ENCODE measurements at regions not wholly inside any gene's neighbourhood (a gene's known extent, or its start where the extent isn't known, plus 50 kb on each side); places are given as distances from the start of the nearest gene placed in this dataset.

- H3K4me3 ChIP-seq = no peak overlapping the region
- H3K9me3 ChIP-seq = no peaks in the 10 kb centered on the region
- peak overlapping the region; percentile 1 to 74 (median 44) for H3K27ac ChIP-seq
- H3K4me1 ChIP-seq = peaks cover 3 to 37% (median 30%) of the 10 kb centered on the region in 4 donors
- no peak for DNase-seq
- H3K36me3 ChIP-seq = no peaks in the 10 kb centered on the region
- H3K27me3 ChIP-seq = no peaks in the 10 kb centered on the region
- TF ChIP-seq POLR2A (IDR thresholded peaks at IDR 0.05) (no peak), CTCF (IDR thresholded peaks at IDR 0.05) (no peak)
Observed at GRCh38 chr15:70322051-70322668, 224.4 kb upstream of the TLE3 start.

GRCh38 chr15:70321172-70321819 lies 223.6 kb upstream of the TLE3 start:
- TF ChIP-seq CTCF (IDR thresholded peaks at IDR 0.05) = no peak
- no peak for TF ChIP-seq POLR2A (IDR thresholded peaks at IDR 0.05)
- H3K4me3 ChIP-seq = no peak overlapping the region
- H3K36me3 ChIP-seq = no peaks in the 10 kb centered on the region
- H3K27ac ChIP-seq = peak overlapping the region; percentile 1 to 74 (median 29)
- no peaks in the 10 kb centered on the region for H3K27me3 ChIP-seq
- DNase-seq = no peak
- H3K4me1 ChIP-seq = peaks cover 3 to 37% (median 30%) of the 10 kb centered on the region in 4 donors
- H3K9me3 ChIP-seq = no peaks in the 10 kb centered on the region

GRCh38 chr15:70320482-70320881 lies 222.8 kb upstream of the TLE3 start:
- Histone ChIP-seq H3K36me3 (no peaks in the 10 kb centered on the region), H3K4me1 (peaks cover 3 to 37% (median 30%) of the 10 kb centered on the region in 4 donors), H3K9me3 (no peaks in the 10 kb centered on the region), H3K27me3 (no peaks in the 10 kb centered on the region), H3K4me3 (no peak overlapping the region), H3K27ac (peak overlapping the region in 3 of 4 donors; percentile 14 to 74 (median 44))
- no peak for DNase-seq
- TF ChIP-seq CTCF (IDR thresholded peaks at IDR 0.05) (no peak), POLR2A (IDR thresholded peaks at IDR 0.05) (no peak)

GRCh38 chr15:70320077-70320476 lies 222.4 kb upstream of the TLE3 start:
- no peaks in the 10 kb centered on the region for H3K9me3 ChIP-seq
- H3K27ac ChIP-seq = peak overlapping the region in 2 of 4 donors; percentile 44 to 74
- H3K4me1 ChIP-seq = peaks cover 3 to 37% (median 30%) of the 10 kb centered on the region in 4 donors
- H3K27me3 ChIP-seq = no peaks in the 10 kb centered on the region
- H3K4me3 ChIP-seq = no peak overlapping the region
- TF ChIP-seq CTCF (IDR thresholded peaks at IDR 0.05) (no peak), POLR2A (IDR thresholded peaks at IDR 0.05) (no peak)
- no peak for DNase-seq
- H3K36me3 ChIP-seq = no peaks in the 10 kb centered on the region

- no peaks in the 10 kb centered on the region for H3K9me3 ChIP-seq
- H3K27me3 ChIP-seq = no peaks in the 10 kb centered on the region
- DNase-seq = peak in 2 of 3 donors; percentile 76 to 81
- H3K4me1 ChIP-seq = peaks cover 3 to 37% (median 28%) of the 10 kb centered on the region in 4 donors
- H3K36me3 ChIP-seq = no peaks in the 10 kb centered on the region
- no peak overlapping the region for H3K4me3 ChIP-seq
- H3K27ac ChIP-seq = peak overlapping the region in 2 of 4 donors; percentile 48 to 74
- TF ChIP-seq POLR2A (IDR thresholded peaks at IDR 0.05) = no peak
- TF ChIP-seq CTCF (IDR thresholded peaks at IDR 0.05) = no peak
Observed at GRCh38 chr15:70319466-70319865, 221.7 kb upstream of the TLE3 start.
